SW 1271 (cell line): ENCODE measurements at regions not wholly inside any gene's neighbourhood (a gene's known extent, or its start where the extent isn't known, plus 50 kb on each side); places are given as distances from the start of the nearest gene placed in this dataset.
"Not testable (repeated sequence)": the region's sequence is repeated elsewhere in the genome, so short reads cannot be mapped to it uniquely, and the experiment has no call there.

ENCODE experiments used
- DNase-seq, 2 experiments: peaks; one replicate each; lab custom pipeline; 2025; lab: John Stamatoyannopoulos, UW

GRCh38 chr7:68706291-68706690, 892.0 kb upstream of the AUTS2 start:
- no peak for DNase-seq

GRCh38 chr7:68707159-68707558, 891.1 kb upstream of the AUTS2 start:
- DNase-seq: no peak

GRCh38 chr7:68707958-68708357, 890.3 kb upstream of the AUTS2 start:
- DNase-seq: no peak

GRCh38 chr7:68712956-68713495, 885.2 kb upstream of the AUTS2 start:
- DNase-seq: no peak

- not testable (repeated sequence) for DNase-seq
Observed at GRCh38 chr7:68714135-68714534, 884.1 kb upstream of the AUTS2 start.

- DNase-seq: no peak
Observed at GRCh38 chr7:68715907-68716306, 882.4 kb upstream of the AUTS2 start.

GRCh38 chr7:68717176-68717575, 881.1 kb upstream of the AUTS2 start:
- DNase-seq: no peak

GRCh38 chr7:68718097-68718551, 880.2 kb upstream of the AUTS2 start:
- no peak for DNase-seq

GRCh38 chr7:68720697-68721096, 877.6 kb upstream of the AUTS2 start:
- DNase-seq: no peak

GRCh38 chr7:68722044-68722443, 876.2 kb upstream of the AUTS2 start:
- no peak for DNase-seq

GRCh38 chr7:68724965-68725364, 873.3 kb upstream of the AUTS2 start:
- no peak for DNase-seq

- no peak for DNase-seq
Observed at GRCh38 chr7:68725843-68726785, 872.2 kb upstream of the AUTS2 start.

- DNase-seq: not testable (repeated sequence)
Observed at GRCh38 chr7:68728720-68729119, 869.6 kb upstream of the AUTS2 start.

- no peak for DNase-seq
Observed at GRCh38 chr7:68729371-68729770, 868.9 kb upstream of the AUTS2 start.

- DNase-seq: no peak
Observed at GRCh38 chr7:68730194-68730593, 868.1 kb upstream of the AUTS2 start.

GRCh38 chr7:68730964-68731363, 867.3 kb upstream of the AUTS2 start:
- DNase-seq: no peak

GRCh38 chr7:68733219-68734153, 864.8 kb upstream of the AUTS2 start:
- no peak for DNase-seq

GRCh38 chr7:68734431-68734830, 863.8 kb upstream of the AUTS2 start:
- DNase-seq: no peak

GRCh38 chr7:68739306-68739705, 859.0 kb upstream of the AUTS2 start:
- no peak for DNase-seq

- no peak for DNase-seq
Observed at GRCh38 chr7:68744036-68744435, 854.2 kb upstream of the AUTS2 start.

- DNase-seq: no peak
Observed at GRCh38 chr7:68748934-68749900, 849.1 kb upstream of the AUTS2 start.
